Fibroblast of lung (primary cell): ENCODE measurements at regions not wholly inside any gene's neighbourhood (a gene's known extent, or its start where the extent isn't known, plus 50 kb on each side); places are given as distances from the start of the nearest gene placed in this dataset.

Experiments
- CTCF ChIP-seq, 2 donors: IDR thresholded peaks in 1 of 2; conservative IDR thresholded peaks in 1 of 2; 1 replicate in 1 of 2; 2 replicates in 1 of 2; pipeline ENCODE4 v1.5.1; 2011 to 2012; ENCODE audit warnings: low read length in 2 of 2, control low read depth in 1 of 2, inconsistent platforms in 1 of 2, low read depth in 1 of 2, mild to moderate bottlenecking in 1 of 2
- EZH2 ChIP-seq: IDR thresholded peaks from 2 replicates; pipeline ENCODE4 v1.5.1; 2012; ENCODE audit warnings: low read length, control low read depth, mild to moderate bottlenecking; ENCODE audit errors: missing control alignments

- TF ChIP-seq CTCF (conservative IDR thresholded peaks at IDR 0.05 in 1 of 2, IDR thresholded peaks at IDR 0.05 in 1 of 2; ENCODE audit: low read depth in 1 of 2, low read length in 2 of 2) (no peak), EZH2 (no peak)
Observed at GRCh38 chr6:20328266-20328923, 73.3 kb upstream of the E2F3 start.
